ENCODE measurements at regions not wholly inside any gene's neighbourhood (a gene's known extent, or its start where the extent isn't known, plus 50 kb on each side); places are given as distances from the start of the nearest gene placed in this dataset.
"Not testable (repeated sequence)": the region's sequence is repeated elsewhere in the genome, so short reads cannot be mapped to it uniquely, and the experiment has no call there.

DNA sequence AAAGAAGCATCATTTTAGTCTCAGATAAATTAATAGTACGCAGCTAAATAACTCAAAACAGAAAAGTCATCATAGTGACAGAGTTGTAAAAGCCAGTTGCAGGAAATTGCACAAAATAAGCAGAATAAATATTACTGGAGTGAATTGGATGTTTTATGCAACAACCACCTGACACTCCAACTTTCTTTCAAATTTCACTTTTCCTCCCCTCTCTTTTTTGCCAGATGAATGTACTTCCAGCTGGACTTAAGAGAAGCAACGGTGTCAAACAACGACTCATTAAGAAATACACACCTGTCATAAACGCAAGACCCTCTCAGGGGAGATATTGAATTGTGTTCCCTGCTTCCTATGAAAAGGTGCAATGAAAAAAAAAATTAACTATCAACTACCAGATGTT, 120.2 kb upstream of the HCCS start:
- no peak overlapping the region for H3K4me3 ChIP-seq (ENCODE audit: low read depth in 1 of 3, low read length in 3 of 3)
- no peak overlapping the region for H3K27ac ChIP-seq (ENCODE audit: low read depth in 1 of 3, low read length in 2 of 3)
- H3K36me3 ChIP-seq (ENCODE audit: control insufficient read depth in 3 of 3, insufficient read depth in 2 of 3, low read depth in 1 of 3, low read length in 3 of 3), result no peaks in the 10 kb centered on the region
- FAIRE-seq, result no peak
- H3K4me1 ChIP-seq (ENCODE audit: control insufficient read depth in 3 of 3, insufficient read depth in 2 of 3, low read depth in 1 of 3, low read length in 2 of 3), result peaks cover 0 to 12% (median 0%) of the 10 kb centered on the region in 3 donors
- no peak for DNase-seq
- 81 to 93% (median 91%) methylated on average over 4 of the region's 4 CpGs for WGBS, 3 donors
- H3K9me3 ChIP-seq (ENCODE audit: control insufficient read depth in 2 of 2, insufficient read depth in 1 of 2, low read depth in 1 of 2, low read length in 1 of 2), result no peaks in the 10 kb centered on the region
- no peaks in the 10 kb centered on the region for H3K27me3 ChIP-seq (ENCODE audit: control insufficient read depth in 3 of 3, insufficient read depth in 3 of 3, low read length in 3 of 3)

DNA sequence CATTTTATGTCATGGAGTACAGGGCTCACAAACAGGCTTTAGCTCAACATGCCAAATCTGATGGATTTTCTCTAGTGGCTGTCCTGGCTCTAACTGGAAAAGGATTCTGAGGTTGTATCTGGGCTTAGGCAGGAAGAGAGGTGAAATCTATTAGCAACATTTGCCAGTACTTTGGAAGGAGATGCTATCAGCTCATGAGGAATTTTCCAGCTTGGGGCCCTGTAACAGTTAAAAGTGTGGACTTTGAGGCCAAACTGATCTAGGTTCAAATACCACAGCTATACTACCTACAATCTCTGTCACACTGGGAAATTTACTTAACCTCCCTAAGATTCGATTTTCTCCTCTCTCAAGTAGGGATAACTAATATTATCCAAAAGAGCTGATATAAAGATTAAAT, 119.0 kb upstream of the HCCS start:
- DNase-seq, result peak in 1 of 2 donors; percentile 59
- Histone ChIP-seq H3K27me3 (ENCODE audit: control insufficient read depth in 3 of 3, insufficient read depth in 3 of 3, low read length in 3 of 3) (no peaks in the 10 kb centered on the region), H3K4me1 (ENCODE audit: control insufficient read depth in 3 of 3, insufficient read depth in 2 of 3, low read depth in 1 of 3, low read length in 2 of 3) (peaks cover 0 to 12% (median 0%) of the 10 kb centered on the region in 3 donors), H3K36me3 (ENCODE audit: control insufficient read depth in 3 of 3, insufficient read depth in 2 of 3, low read depth in 1 of 3, low read length in 3 of 3) (no peaks in the 10 kb centered on the region), H3K27ac (ENCODE audit: low read depth in 1 of 3, low read length in 2 of 3) (peak overlapping the region in 1 of 3 donors; percentile 65), H3K4me3 (ENCODE audit: low read depth in 1 of 3, low read length in 3 of 3) (no peak overlapping the region), H3K9me3 (ENCODE audit: control insufficient read depth in 2 of 2, insufficient read depth in 1 of 2, low read depth in 1 of 2, low read length in 1 of 2) (no peaks in the 10 kb centered on the region)
- WGBS, 3 donors, result 24 to 46% (median 24%) methylated on average over 1 of the region's 1 CpG
- no peak for FAIRE-seq

DNA sequence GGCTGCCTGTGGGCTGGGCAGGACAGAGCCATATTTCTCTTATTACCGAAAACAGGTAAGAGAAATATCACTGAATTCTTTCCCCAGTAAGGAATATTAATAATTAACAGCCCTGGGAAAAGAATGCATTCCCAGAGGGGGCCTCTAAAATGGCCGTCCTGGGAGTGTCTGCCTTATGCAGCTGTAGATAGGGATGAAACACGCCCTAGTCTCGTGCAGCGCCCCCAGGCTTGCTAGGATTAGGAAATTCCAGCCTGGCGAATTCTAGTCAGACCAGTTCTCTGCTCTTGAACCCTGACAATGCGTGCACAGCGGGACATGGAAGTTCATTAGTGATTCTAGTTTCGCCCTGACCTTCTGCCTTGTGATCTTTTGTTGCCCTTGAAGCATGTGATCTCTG, 104.1 kb upstream of the HCCS start:
- not testable (repeated sequence) for H3K4me1 ChIP-seq (ENCODE audit: control insufficient read depth in 3 of 3, insufficient read depth in 2 of 3, low read depth in 1 of 3, low read length in 2 of 3); DNase-seq; FAIRE-seq; H3K27me3 ChIP-seq (ENCODE audit: control insufficient read depth in 3 of 3, insufficient read depth in 3 of 3, low read length in 3 of 3); H3K9me3 ChIP-seq (ENCODE audit: control insufficient read depth in 2 of 2, insufficient read depth in 1 of 2, low read depth in 1 of 2, low read length in 1 of 2); H3K36me3 ChIP-seq (ENCODE audit: control insufficient read depth in 3 of 3, insufficient read depth in 2 of 3, low read depth in 1 of 3, low read length in 3 of 3); H3K4me3 ChIP-seq (ENCODE audit: low read depth in 1 of 3, low read length in 3 of 3); H3K27ac ChIP-seq (ENCODE audit: low read depth in 1 of 3, low read length in 2 of 3)
- 70 to 87% (median 80%) methylated on average over 6 of the region's 9 CpGs for WGBS, 3 donors

DNA sequence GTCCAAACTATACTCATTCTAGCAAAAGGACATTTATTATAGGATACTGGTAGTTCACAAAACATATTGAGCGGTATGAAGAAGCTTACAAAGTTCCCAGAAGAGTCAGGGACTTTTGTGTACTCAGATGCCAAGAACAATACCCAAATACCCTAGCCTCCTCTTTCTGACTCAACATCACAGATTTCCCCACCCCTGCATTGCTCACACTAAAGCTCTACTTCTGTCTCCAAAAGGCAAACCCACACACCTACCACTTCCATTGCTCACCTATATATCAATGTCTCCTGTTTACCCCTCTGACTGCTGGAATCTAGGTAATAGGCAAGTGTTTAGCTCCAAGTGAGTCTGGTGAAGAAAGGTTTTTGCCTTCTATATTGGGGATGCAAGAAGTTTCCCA, 100.7 kb upstream of the HCCS start:
- FAIRE-seq (no peak), DNase-seq (no peak)
- no peaks in the 10 kb centered on the region for H3K27me3 ChIP-seq (ENCODE audit: control insufficient read depth in 3 of 3, insufficient read depth in 3 of 3, low read length in 3 of 3)
- H3K9me3 ChIP-seq (ENCODE audit: control insufficient read depth in 2 of 2, insufficient read depth in 1 of 2, low read depth in 1 of 2, low read length in 1 of 2), result no peaks in the 10 kb centered on the region
- WGBS, 3 donors, result 62 to 87% (median 86%) methylated on average over 1 of the region's 1 CpG
- H3K27ac ChIP-seq (ENCODE audit: low read depth in 1 of 3, low read length in 2 of 3), result no peak overlapping the region
- no peak overlapping the region for H3K4me3 ChIP-seq (ENCODE audit: low read depth in 1 of 3, low read length in 3 of 3)
- no peaks in the 10 kb centered on the region for H3K4me1 ChIP-seq (ENCODE audit: control insufficient read depth in 3 of 3, insufficient read depth in 2 of 3, low read depth in 1 of 3, low read length in 2 of 3)
- H3K36me3 ChIP-seq (ENCODE audit: control insufficient read depth in 3 of 3, insufficient read depth in 2 of 3, low read depth in 1 of 3, low read length in 3 of 3), result no peaks in the 10 kb centered on the region

DNA sequence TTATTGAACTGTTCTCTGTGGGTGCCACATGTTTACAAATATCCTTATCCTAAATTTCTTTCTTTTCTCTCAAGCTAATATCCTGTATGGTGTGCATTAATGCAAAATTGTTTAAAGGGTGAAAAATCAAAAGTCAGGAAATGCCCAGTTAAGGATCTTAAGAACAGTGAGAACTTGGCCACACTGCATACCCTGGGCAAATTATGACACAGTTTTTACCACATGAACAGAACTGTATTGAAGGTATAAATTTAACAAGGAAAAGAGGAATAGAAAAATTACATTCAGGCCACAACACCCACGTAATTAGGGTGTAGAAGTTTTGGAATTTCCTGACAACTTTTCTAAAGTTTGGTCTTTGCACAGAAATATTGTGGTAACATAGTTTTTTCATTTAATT, 94.4 kb upstream of the HCCS start:
- Histone ChIP-seq H3K27ac (ENCODE audit: low read depth in 1 of 3, low read length in 2 of 3) (no peak overlapping the region), H3K36me3 (ENCODE audit: control insufficient read depth in 3 of 3, insufficient read depth in 2 of 3, low read depth in 1 of 3, low read length in 3 of 3) (no peaks in the 10 kb centered on the region), H3K27me3 (ENCODE audit: control insufficient read depth in 3 of 3, insufficient read depth in 3 of 3, low read length in 3 of 3) (no peaks in the 10 kb centered on the region), H3K4me3 (ENCODE audit: low read depth in 1 of 3, low read length in 3 of 3) (no peak overlapping the region), H3K9me3 (ENCODE audit: control insufficient read depth in 2 of 2, insufficient read depth in 1 of 2, low read depth in 1 of 2, low read length in 1 of 2) (no peaks in the 10 kb centered on the region), H3K4me1 (ENCODE audit: control insufficient read depth in 3 of 3, insufficient read depth in 2 of 3, low read depth in 1 of 3, low read length in 2 of 3) (no peaks in the 10 kb centered on the region)
- WGBS, 3 donors, result 35 to 77% (median 64%) methylated on average over 1 of the region's 1 CpG
- FAIRE-seq (no peak), DNase-seq (no peak)

DNA sequence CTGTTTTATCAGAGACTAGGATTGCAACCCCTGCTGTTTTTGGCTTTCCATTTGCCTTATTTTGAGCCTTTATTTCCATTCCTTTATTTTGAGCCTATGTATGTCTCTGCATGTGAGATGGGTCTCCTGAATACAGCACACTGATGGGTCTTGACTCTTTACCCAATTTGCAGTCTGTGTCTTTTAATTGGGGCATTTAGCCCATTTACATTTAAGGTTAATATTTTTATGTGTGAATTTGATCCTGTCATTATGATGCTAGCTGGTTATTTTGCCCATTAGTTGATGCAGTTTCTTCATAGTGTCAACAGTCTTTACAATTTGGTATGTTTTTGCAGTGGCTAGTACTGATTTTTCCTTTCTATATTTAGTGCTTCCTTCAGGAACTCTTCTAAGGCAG, 88.5 kb upstream of the HCCS start:
- not testable (repeated sequence) for H3K27me3 ChIP-seq (ENCODE audit: control insufficient read depth in 3 of 3, insufficient read depth in 3 of 3, low read length in 3 of 3); H3K27ac ChIP-seq (ENCODE audit: low read depth in 1 of 3, low read length in 2 of 3); H3K4me1 ChIP-seq (ENCODE audit: control insufficient read depth in 3 of 3, insufficient read depth in 2 of 3, low read depth in 1 of 3, low read length in 2 of 3); H3K4me3 ChIP-seq (ENCODE audit: low read depth in 1 of 3, low read length in 3 of 3); H3K36me3 ChIP-seq (ENCODE audit: control insufficient read depth in 3 of 3, insufficient read depth in 2 of 3, low read depth in 1 of 3, low read length in 3 of 3); FAIRE-seq; DNase-seq; H3K9me3 ChIP-seq (ENCODE audit: control insufficient read depth in 2 of 2, insufficient read depth in 1 of 2, low read depth in 1 of 2, low read length in 1 of 2)

DNA sequence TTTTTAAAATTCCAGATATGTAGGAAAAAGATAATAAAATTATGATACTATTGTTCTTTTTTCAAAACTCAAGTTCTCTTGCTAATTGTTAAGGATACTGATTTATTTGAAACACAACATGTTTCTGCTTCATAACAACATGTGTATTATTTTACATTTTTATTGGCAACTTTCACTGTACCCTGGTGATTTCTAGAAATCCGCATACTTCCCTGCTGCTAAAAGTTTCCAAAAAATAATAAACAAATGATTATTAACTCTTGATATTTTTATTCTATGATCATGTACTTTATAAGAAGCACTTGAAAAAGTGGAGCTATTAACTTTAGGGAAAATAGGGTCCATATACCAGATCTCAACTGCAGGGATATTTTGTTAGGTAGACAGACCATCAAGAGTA, 71.2 kb upstream of the HCCS start:
- FAIRE-seq (no peak), DNase-seq (no peak)
- H3K27me3 ChIP-seq (ENCODE audit: control insufficient read depth in 3 of 3, insufficient read depth in 3 of 3, low read length in 3 of 3), result peaks cover 0 to 2% (median 0%) of the 10 kb centered on the region in 3 donors
- 68 to 81% (median 75%) methylated on average over 1 of the region's 1 CpG for WGBS, 3 donors
- no peak overlapping the region for H3K4me3 ChIP-seq (ENCODE audit: low read depth in 1 of 3, low read length in 3 of 3)
- no peaks in the 10 kb centered on the region for H3K9me3 ChIP-seq (ENCODE audit: control insufficient read depth in 2 of 2, insufficient read depth in 1 of 2, low read depth in 1 of 2, low read length in 1 of 2)
- no peaks in the 10 kb centered on the region for H3K36me3 ChIP-seq (ENCODE audit: control insufficient read depth in 3 of 3, insufficient read depth in 2 of 3, low read depth in 1 of 3, low read length in 3 of 3)
- no peak overlapping the region for H3K27ac ChIP-seq (ENCODE audit: low read depth in 1 of 3, low read length in 2 of 3)
- H3K4me1 ChIP-seq (ENCODE audit: control insufficient read depth in 3 of 3, insufficient read depth in 2 of 3, low read depth in 1 of 3, low read length in 2 of 3), result no peaks in the 10 kb centered on the region

DNA sequence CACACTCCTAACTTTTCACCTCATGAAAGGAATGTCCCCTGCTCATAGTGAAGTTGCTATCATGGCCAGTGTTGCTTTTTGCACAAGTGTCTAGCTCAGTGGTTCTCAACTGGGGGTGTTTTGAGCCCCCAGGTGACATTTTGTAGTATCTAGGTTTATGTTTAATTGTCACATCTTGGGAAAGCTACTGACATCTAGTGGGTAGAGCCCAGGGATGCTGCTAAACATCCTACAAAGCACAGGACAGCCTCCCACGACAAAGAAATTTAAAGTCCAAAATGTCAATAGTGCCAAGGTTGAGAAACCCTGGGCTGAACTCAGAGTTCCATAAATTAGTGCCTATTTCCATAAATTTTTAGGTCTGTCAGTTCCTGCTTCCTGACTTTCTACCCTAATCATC, 70.7 kb upstream of the HCCS start:
- H3K27ac ChIP-seq (ENCODE audit: low read depth in 1 of 3, low read length in 2 of 3), result no peak overlapping the region
- FAIRE-seq, result no peak

DNA sequence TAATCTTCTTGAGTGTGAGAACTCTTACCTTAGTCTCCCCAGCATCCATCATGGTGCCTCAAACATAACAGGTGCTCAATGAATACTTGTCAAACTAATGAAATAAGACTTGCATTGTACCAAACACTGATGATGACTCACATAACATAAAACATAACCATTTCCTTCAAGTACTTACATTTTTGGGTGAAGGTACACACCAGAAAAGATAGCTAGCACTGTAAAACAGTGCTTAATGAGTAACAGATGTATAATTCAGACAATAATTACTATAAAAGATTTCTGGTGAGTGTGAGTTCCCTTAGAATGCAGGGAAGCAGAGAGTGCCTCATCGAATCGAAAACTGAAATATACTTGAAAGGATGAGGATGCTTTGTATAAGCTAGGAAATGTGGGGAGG, 70.1 kb upstream of the HCCS start:
- no peak for FAIRE-seq
- peaks cover 0 to 2% (median 0%) of the 10 kb centered on the region in 3 donors for H3K27me3 ChIP-seq (ENCODE audit: control insufficient read depth in 3 of 3, insufficient read depth in 3 of 3, low read length in 3 of 3)
- H3K36me3 ChIP-seq (ENCODE audit: control insufficient read depth in 3 of 3, insufficient read depth in 2 of 3, low read depth in 1 of 3, low read length in 3 of 3), result no peaks in the 10 kb centered on the region
- WGBS, 3 donors, result 88 to 89% (median 89%) methylated on average over 2 of the region's 2 CpGs
- no peaks in the 10 kb centered on the region for H3K9me3 ChIP-seq (ENCODE audit: control insufficient read depth in 2 of 2, insufficient read depth in 1 of 2, low read depth in 1 of 2, low read length in 1 of 2)
- no peak overlapping the region for H3K27ac ChIP-seq (ENCODE audit: low read depth in 1 of 3, low read length in 2 of 3)
- H3K4me1 ChIP-seq (ENCODE audit: control insufficient read depth in 3 of 3, insufficient read depth in 2 of 3, low read depth in 1 of 3, low read length in 2 of 3), result no peaks in the 10 kb centered on the region
- H3K4me3 ChIP-seq (ENCODE audit: low read depth in 1 of 3, low read length in 3 of 3), result no peak overlapping the region
- DNase-seq, result no peak

More for the DNA sequence above, 70.7 kb upstream of the HCCS start:
- H3K4me3 ChIP-seq (ENCODE audit: low read depth in 1 of 3, low read length in 3 of 3), result no peak overlapping the region
- no peak for DNase-seq
- no peaks in the 10 kb centered on the region for H3K4me1 ChIP-seq (ENCODE audit: control insufficient read depth in 3 of 3, insufficient read depth in 2 of 3, low read depth in 1 of 3, low read length in 2 of 3)
- WGBS, 3 donors, result 21 to 37% (median 37%) methylated on average over 1 of the region's 1 CpG
- peaks cover 0 to 2% (median 0%) of the 10 kb centered on the region in 3 donors for H3K27me3 ChIP-seq (ENCODE audit: control insufficient read depth in 3 of 3, insufficient read depth in 3 of 3, low read length in 3 of 3)
- H3K9me3 ChIP-seq (ENCODE audit: control insufficient read depth in 2 of 2, insufficient read depth in 1 of 2, low read depth in 1 of 2, low read length in 1 of 2), result no peaks in the 10 kb centered on the region
- no peaks in the 10 kb centered on the region for H3K36me3 ChIP-seq (ENCODE audit: control insufficient read depth in 3 of 3, insufficient read depth in 2 of 3, low read depth in 1 of 3, low read length in 3 of 3)

All from small intestine (tissue), 7 donors.